OCI-LY7 (cell line): ENCODE measurements at regions not wholly inside any gene's neighbourhood (a gene's known extent, or its start where the extent isn't known, plus 50 kb on each side); places are given as distances from the start of the nearest gene placed in this dataset.

Source experiments
- CTCF ChIP-seq: fragments of 200-600 bp; sonication (generic); conservative IDR thresholded peaks from 2 replicates; pipeline ENCODE4 v1.5.1; 2014; ENCODE audit warnings: mild to moderate bottlenecking, antibody characterized with exemption, low read length, moderate library complexity, mixed read lengths
- EZH2phosphoT487 ChIP-seq: fragments of 200-600 bp; sonication (generic); IDR thresholded peaks from 2 replicates; pipeline ENCODE4 v1.6.1; 2018; ENCODE audit warnings: low read depth, borderline replicate concordance, mild to moderate bottlenecking, mixed run types, antibody characterized with exemption, low read length, moderate library complexity, mixed read lengths

- TF ChIP-seq CTCF (no peak), EZH2phosphoT487 (no peak)
Measured at GRCh38 chr2:223669453-223670225, 67.5 kb upstream of the SCG2 start.
